OCI-LY3 (cell line): ENCODE measurements at regions not wholly inside any gene's neighbourhood (a gene's known extent, or its start where the extent isn't known, plus 50 kb on each side); places are given as distances from the start of the nearest gene placed in this dataset.

ENCODE experiments used
- CTCF ChIP-seq: fragments of 200-600, 300-600 bp; sonication (generic); IDR thresholded peaks from 2 replicates; pipeline ENCODE4 v1.5.1; 2014; ENCODE audit warnings: antibody characterized with exemption, low read length, low read depth
- EZH2phosphoT487 ChIP-seq: fragments of 200-600 bp; shearing (Covaris generic); IDR thresholded peaks from 2 replicates; pipeline ENCODE4 v1.6.1; 2018; ENCODE audit warnings: antibody characterized with exemption, mixed run types, low read depth

- TF ChIP-seq CTCF (no peak), EZH2phosphoT487 (no peak)
These were observed 615.6 kb upstream of the SOX9 start for GRCh38 chr17:71505200-71505599.
